WTC11 (cell line): ENCODE measurements at regions not wholly inside any gene's neighbourhood (a gene's known extent, or its start where the extent isn't known, plus 50 kb on each side); places are given as distances from the start of the nearest gene placed in this dataset.

ENCODE experiments used
- CREB1 ChIP-seq: sonication (generic); formaldehyde crosslinking; IDR thresholded peaks from 2 replicates; pipeline ENCODE4 v1.8.0; 2023; ENCODE audit warnings: mild to moderate bottlenecking, missing genetic modification reagents
- CTCF ChIP-seq: fragments of 200-600 bp; IDR thresholded peaks from 2 replicates; pipeline ENCODE4 v1.8.0; 2022; ENCODE audit warnings: antibody characterized with exemption
- PRDM15 ChIP-seq: sonication (generic); formaldehyde crosslinking; IDR thresholded peaks from 2 replicates; pipeline ENCODE4 v1.8.0; 2022; ENCODE audit warnings: missing genetic modification reagents
- USF1 ChIP-seq: sonication (generic); formaldehyde crosslinking; IDR thresholded peaks from 2 replicates; pipeline ENCODE4 v1.8.0; 2022; ENCODE audit warnings: mild to moderate bottlenecking, missing genetic modification reagents

GRCh38 chr7:137081321-137082093 is 213.1 kb downstream of the CHRM2 start:
- no peak for TF ChIP-seq USF1 (CRISPR knock-in tag)
- TF ChIP-seq CTCF: no peak
- no peak for TF ChIP-seq PRDM15 (CRISPR knock-in tag)
- no peak for TF ChIP-seq CREB1 (CRISPR knock-in tag)
